ENCODE measurements at regions not wholly inside any gene's neighbourhood (a gene's known extent, or its start where the extent isn't known, plus 50 kb on each side); places are given as distances from the start of the nearest gene placed in this dataset.
"Not testable (repeated sequence)": the region's sequence is repeated elsewhere in the genome, so short reads cannot be mapped to it uniquely, and the experiment has no call there.

GRCh38 chr6:14291331-14291730, 173.8 kb downstream of the CD83 start:
- H3K9me3 ChIP-seq (ENCODE audit: control insufficient read depth, insufficient read depth, low read depth, low read length), result no peaks in the 10 kb centered on the region
- no peaks in the 10 kb centered on the region for H3K27me3 ChIP-seq (ENCODE audit: control insufficient read depth, insufficient read depth, low read length)
- peaks cover 5% of the 10 kb centered on the region for H3K4me1 ChIP-seq (ENCODE audit: control insufficient read depth, extremely low read depth, insufficient read depth, low read length)
- no peak overlapping the region for H3K4me2 ChIP-seq (ENCODE audit: extremely low read depth, insufficient read depth, low read length)
- no peak for TF ChIP-seq EZH2 (IDR thresholded peaks at IDR 0.05; ENCODE audit: low read length, missing control alignments)
- TF ChIP-seq, protein P1, sequence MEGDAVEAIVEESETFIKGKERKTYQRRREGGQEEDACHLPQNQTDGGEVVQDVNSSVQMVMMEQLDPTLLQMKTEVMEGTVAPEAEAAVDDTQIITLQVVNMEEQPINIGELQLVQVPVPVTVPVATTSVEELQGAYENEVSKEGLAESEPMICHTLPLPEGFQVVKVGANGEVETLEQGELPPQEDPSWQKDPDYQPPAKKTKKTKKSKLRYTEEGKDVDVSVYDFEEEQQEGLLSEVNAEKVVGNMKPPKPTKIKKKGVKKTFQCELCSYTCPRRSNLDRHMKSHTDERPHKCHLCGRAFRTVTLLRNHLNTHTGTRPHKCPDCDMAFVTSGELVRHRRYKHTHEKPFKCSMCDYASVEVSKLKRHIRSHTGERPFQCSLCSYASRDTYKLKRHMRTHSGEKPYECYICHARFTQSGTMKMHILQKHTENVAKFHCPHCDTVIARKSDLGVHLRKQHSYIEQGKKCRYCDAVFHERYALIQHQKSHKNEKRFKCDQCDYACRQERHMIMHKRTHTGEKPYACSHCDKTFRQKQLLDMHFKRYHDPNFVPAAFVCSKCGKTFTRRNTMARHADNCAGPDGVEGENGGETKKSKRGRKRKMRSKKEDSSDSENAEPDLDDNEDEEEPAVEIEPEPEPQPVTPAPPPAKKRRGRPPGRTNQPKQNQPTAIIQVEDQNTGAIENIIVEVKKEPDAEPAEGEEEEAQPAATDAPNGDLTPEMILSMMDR (conservative IDR thresholded peaks at IDR 0.05 in 1 of 2, IDR thresholded peaks at IDR 0.05 in 1 of 2; ENCODE audit: low read depth in 1 of 2, low read length in 2 of 2), result no peak
- no peaks in the 10 kb centered on the region for H3K36me3 ChIP-seq (ENCODE audit: control insufficient read depth, insufficient read depth, low read length)
- H3K4me3 ChIP-seq (replicated peaks in 1 of 4; ENCODE audit: control extremely low read depth in 1 of 4, insufficient read depth in 1 of 4, low read depth in 3 of 4, low read length in 4 of 4), result no peak overlapping the region
- no peak overlapping the region for H3K9ac ChIP-seq (ENCODE audit: insufficient read depth, low read length)
- H3K27ac ChIP-seq (ENCODE audit: insufficient read depth, low read length), result no peak overlapping the region
- no peaks in the 10 kb centered on the region for H3K79me2 ChIP-seq (ENCODE audit: control insufficient read depth, insufficient read depth, low read length)
- H4K20me1 ChIP-seq (ENCODE audit: control insufficient read depth, extremely low read depth, insufficient read depth, low read length), result no peaks in the 10 kb centered on the region
- H2AFZ ChIP-seq (ENCODE audit: low read length), result no peak overlapping the region
- no peak for DNase-seq (ENCODE audit: low read depth in 2 of 2)

DNA sequence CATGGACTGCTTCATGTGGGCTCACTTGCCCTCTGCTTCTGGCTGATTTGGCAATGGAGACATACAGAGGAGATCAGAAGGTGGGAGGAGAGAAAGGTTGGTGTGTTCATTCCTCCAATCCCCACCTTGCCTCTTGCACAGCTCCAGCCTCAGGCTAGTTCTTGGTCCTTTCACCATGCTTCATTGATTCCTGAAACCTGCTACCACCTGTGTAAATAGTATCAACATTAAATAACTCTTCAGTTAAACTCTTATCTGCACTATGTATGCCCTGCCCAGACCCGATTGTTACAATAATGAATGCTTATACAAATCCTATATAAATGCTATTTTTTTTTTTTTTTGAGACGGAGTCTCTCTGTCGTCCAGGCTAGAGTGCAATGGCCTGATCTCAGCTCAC, 174.5 kb downstream of the CD83 start:
- Histone ChIP-seq H3K4me2 (ENCODE audit: extremely low read depth, insufficient read depth, low read length) (no peak overlapping the region), H3K4me1 (ENCODE audit: control insufficient read depth, extremely low read depth, insufficient read depth, low read length) (no peaks in the 10 kb centered on the region)

GRCh38 chr6:14294270-14294951, 176.8 kb downstream of the CD83 start:
- H3K4me1 ChIP-seq (ENCODE audit: control insufficient read depth, extremely low read depth, insufficient read depth, low read length), result no peaks in the 10 kb centered on the region
- no peak for DNase-seq (ENCODE audit: low read depth in 2 of 2)
- H3K4me3 ChIP-seq (replicated peaks in 1 of 4; ENCODE audit: control extremely low read depth in 1 of 4, insufficient read depth in 1 of 4, low read depth in 3 of 4, low read length in 4 of 4), result no peak overlapping the region
- no peaks in the 10 kb centered on the region for H3K27me3 ChIP-seq (ENCODE audit: control insufficient read depth, insufficient read depth, low read length)
- no peak overlapping the region for H3K9ac ChIP-seq (ENCODE audit: insufficient read depth, low read length)
- no peaks in the 10 kb centered on the region for H3K79me2 ChIP-seq (ENCODE audit: control insufficient read depth, insufficient read depth, low read length)
- no peak overlapping the region for H3K4me2 ChIP-seq (ENCODE audit: extremely low read depth, insufficient read depth, low read length)
- H3K9me3 ChIP-seq (ENCODE audit: control insufficient read depth, insufficient read depth, low read depth, low read length), result no peaks in the 10 kb centered on the region
- H3K36me3 ChIP-seq (ENCODE audit: control insufficient read depth, insufficient read depth, low read length), result no peaks in the 10 kb centered on the region
- no peaks in the 10 kb centered on the region for H4K20me1 ChIP-seq (ENCODE audit: control insufficient read depth, extremely low read depth, insufficient read depth, low read length)
- TF ChIP-seq, protein P1 (conservative IDR thresholded peaks at IDR 0.05 in 1 of 2, IDR thresholded peaks at IDR 0.05 in 1 of 2; ENCODE audit: low read depth in 1 of 2, low read length in 2 of 2), result no peak
- no peak for TF ChIP-seq EZH2 (IDR thresholded peaks at IDR 0.05; ENCODE audit: low read length, missing control alignments)
- no peak overlapping the region for H2AFZ ChIP-seq (ENCODE audit: low read length)
- H3K27ac ChIP-seq (ENCODE audit: insufficient read depth, low read length), result no peak overlapping the region

More for the DNA sequence above, 174.5 kb downstream of the CD83 start:
- no peaks in the 10 kb centered on the region for H4K20me1 ChIP-seq (ENCODE audit: control insufficient read depth, extremely low read depth, insufficient read depth, low read length)
- no peak overlapping the region for H3K9ac ChIP-seq (ENCODE audit: insufficient read depth, low read length)
- no peaks in the 10 kb centered on the region for H3K9me3 ChIP-seq (ENCODE audit: control insufficient read depth, insufficient read depth, low read depth, low read length)
- no peak overlapping the region for H2AFZ ChIP-seq (ENCODE audit: low read length)
- no peak overlapping the region for H3K27ac ChIP-seq (ENCODE audit: insufficient read depth, low read length)
- TF ChIP-seq, protein P1 (conservative IDR thresholded peaks at IDR 0.05 in 1 of 2, IDR thresholded peaks at IDR 0.05 in 1 of 2; ENCODE audit: low read depth in 1 of 2, low read length in 2 of 2), result no peak
- no peak for TF ChIP-seq EZH2 (IDR thresholded peaks at IDR 0.05; ENCODE audit: low read length, missing control alignments)
- no peak overlapping the region for H3K4me3 ChIP-seq (replicated peaks in 1 of 4; ENCODE audit: control extremely low read depth in 1 of 4, insufficient read depth in 1 of 4, low read depth in 3 of 4, low read length in 4 of 4)
- H3K79me2 ChIP-seq (ENCODE audit: control insufficient read depth, insufficient read depth, low read length), result no peaks in the 10 kb centered on the region
- no peak for DNase-seq (ENCODE audit: low read depth in 2 of 2)
- no peaks in the 10 kb centered on the region for H3K36me3 ChIP-seq (ENCODE audit: control insufficient read depth, insufficient read depth, low read length)
- H3K27me3 ChIP-seq (ENCODE audit: control insufficient read depth, insufficient read depth, low read length), result no peaks in the 10 kb centered on the region

GRCh38 chr6:14296698-14297097, 179.1 kb downstream of the CD83 start:
- not testable (repeated sequence) for H2AFZ ChIP-seq (ENCODE audit: low read length); H3K27me3 ChIP-seq (ENCODE audit: control insufficient read depth, insufficient read depth, low read length); H3K79me2 ChIP-seq (ENCODE audit: control insufficient read depth, insufficient read depth, low read length); H3K4me2 ChIP-seq (ENCODE audit: extremely low read depth, insufficient read depth, low read length); H3K9me3 ChIP-seq (ENCODE audit: control insufficient read depth, insufficient read depth, low read depth, low read length); H3K27ac ChIP-seq (ENCODE audit: insufficient read depth, low read length); H3K4me3 ChIP-seq (replicated peaks in 1 of 4; ENCODE audit: control extremely low read depth in 1 of 4, insufficient read depth in 1 of 4, low read depth in 3 of 4, low read length in 4 of 4); H4K20me1 ChIP-seq (ENCODE audit: control insufficient read depth, extremely low read depth, insufficient read depth, low read length); H3K4me1 ChIP-seq (ENCODE audit: control insufficient read depth, extremely low read depth, insufficient read depth, low read length); H3K36me3 ChIP-seq (ENCODE audit: control insufficient read depth, insufficient read depth, low read length); H3K9ac ChIP-seq (ENCODE audit: insufficient read depth, low read length); DNase-seq (ENCODE audit: low read depth in 2 of 2)

DNA sequence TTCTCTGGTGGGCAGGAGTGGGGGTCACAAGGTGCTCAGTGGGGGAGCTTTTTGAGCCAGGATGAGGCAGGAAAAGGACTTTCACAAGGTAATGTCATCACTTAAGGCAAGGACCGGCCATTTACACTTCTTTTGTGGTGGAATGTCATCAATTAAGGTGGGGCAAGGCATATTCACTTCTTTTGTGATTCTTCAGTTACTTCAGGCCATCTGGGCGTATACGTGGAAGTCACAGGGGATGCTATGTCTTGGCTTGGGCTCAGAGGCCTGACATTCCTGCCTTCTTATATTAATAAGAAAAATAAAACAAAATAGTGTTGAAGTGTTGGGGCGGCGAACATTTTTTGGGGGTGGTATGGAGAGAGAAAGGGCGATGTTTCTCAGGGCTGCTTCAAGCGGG, 179.5 kb downstream of the CD83 start:
- not testable (repeated sequence) for H3K4me2 ChIP-seq (ENCODE audit: extremely low read depth, insufficient read depth, low read length); H3K4me1 ChIP-seq (ENCODE audit: control insufficient read depth, extremely low read depth, insufficient read depth, low read length); DNase-seq (ENCODE audit: low read depth in 2 of 2); H3K27me3 ChIP-seq (ENCODE audit: control insufficient read depth, insufficient read depth, low read length); H3K36me3 ChIP-seq (ENCODE audit: control insufficient read depth, insufficient read depth, low read length); H3K4me3 ChIP-seq (replicated peaks in 1 of 4; ENCODE audit: control extremely low read depth in 1 of 4, insufficient read depth in 1 of 4, low read depth in 3 of 4, low read length in 4 of 4); H4K20me1 ChIP-seq (ENCODE audit: control insufficient read depth, extremely low read depth, insufficient read depth, low read length); H3K27ac ChIP-seq (ENCODE audit: insufficient read depth, low read length); H3K9me3 ChIP-seq (ENCODE audit: control insufficient read depth, insufficient read depth, low read depth, low read length); H2AFZ ChIP-seq (ENCODE audit: low read length); H3K79me2 ChIP-seq (ENCODE audit: control insufficient read depth, insufficient read depth, low read length); H3K9ac ChIP-seq (ENCODE audit: insufficient read depth, low read length)
